Adrenal gland (tissue), 9 donors: ENCODE measurements at regions not wholly inside any gene's neighbourhood (a gene's known extent, or its start where the extent isn't known, plus 50 kb on each side); places are given as distances from the start of the nearest gene placed in this dataset.

Source experiments
- DNase-seq, 7 donors: peaks; one replicate each; pipeline ENCODE4 v3.0.0-alpha.2; 2019 to 2020
- H3K27ac ChIP-seq, 5 donors: fragments of 200-600 bp; sonication (generic) in 4 of 5; 1 replicate in 3 of 5; 2 replicates in 2 of 5; pipeline versions ENCODE4 v1.5.1 to v1.8.0; 2016 to 2020; ENCODE audit warnings: mild to moderate bottlenecking in 1 of 5
- H3K27me3 ChIP-seq: fragments of 200-600 bp; 2 replicates; pipeline ENCODE4 v1.8.0; 2021
- H3K36me3 ChIP-seq, 2 donors: fragments of 200-600 bp; replicated peaks in 1 of 2; 1 replicate in 1 of 2; 2 replicates in 1 of 2; pipeline versions ENCODE4 v1.5.1 to v1.8.0; 2018 to 2022
- H3K4me1 ChIP-seq, 2 donors: fragments of 200-600 bp; replicated peaks in 1 of 2; 1 replicate in 1 of 2; 2 replicates in 1 of 2; pipeline versions ENCODE4 v1.5.1 to v1.8.0; 2018 to 2021
- H3K4me3 ChIP-seq, 4 donors: fragments of 200-600 bp; sonication (generic) in 3 of 4; one replicate each; pipeline ENCODE4 v1.5.1; 2016 to 2018
- H3K9me3 ChIP-seq, 3 donors: fragments of 200-600 bp; sonication (generic) in 1 of 3; replicated peaks in 1 of 3; 1 replicate in 2 of 3; 2 replicates in 1 of 3; pipeline versions ENCODE4 v1.5.1 to v1.8.0; 2016 to 2021
- POLR2A ChIP-seq, 2 donors: fragments of 450-650 bp; IDR thresholded peaks; one replicate each; pipeline ENCODE4 v1.6.1; 2017; ENCODE audit warnings: antibody characterized with exemption in 2 of 2, mild to moderate bottlenecking in 2 of 2, moderate library complexity in 1 of 2
- WGBS, 4 donors: extraction: QIAGEN DNeasy Blood & Tissue Kit in 2 of 4; methylation state at CpG; one replicate each; pipeline versions ENCODE4 v1.1.5 to v1.1.7; 2013 to 2017; 5-methylcytosine and 5-hydroxymethylcytosine counted together
- intact Hi-C, 2 donors: fragments of 100-400 bp; cut with DNase I; formaldehyde crosslinking; loops; one replicate each; pipeline versions ENCODE4 v1.14.1 to v1.15.0; 2022 to 2023
- TF ChIP-seq, protein P1 (sequence below), 6 experiments: fragments of 450-650 bp in 4 of 6; fragments of 200-600 bp in 2 of 6; sonication (generic) in 1 of 6; IDR thresholded peaks; 1 replicate in 5 of 6; 2 replicates in 1 of 6; pipeline versions ENCODE4 v1.5.1 to v1.8.0; 2016 to 2021; ENCODE audit warnings: antibody characterized with exemption in 6 of 6, mild to moderate bottlenecking in 2 of 6, moderate library complexity in 1 of 6
- donor health status: healthy with polysubstance abuse.
- donor health status: Bipolar disorder and iron deficiency.
- donor health status: DM: yes; HTN: yes; CAD: no.
- donor health status: DM: no; HTN: no; CAD: no.
- donor health status: DM: no; HTN: no; CAD: no.

DNA sequence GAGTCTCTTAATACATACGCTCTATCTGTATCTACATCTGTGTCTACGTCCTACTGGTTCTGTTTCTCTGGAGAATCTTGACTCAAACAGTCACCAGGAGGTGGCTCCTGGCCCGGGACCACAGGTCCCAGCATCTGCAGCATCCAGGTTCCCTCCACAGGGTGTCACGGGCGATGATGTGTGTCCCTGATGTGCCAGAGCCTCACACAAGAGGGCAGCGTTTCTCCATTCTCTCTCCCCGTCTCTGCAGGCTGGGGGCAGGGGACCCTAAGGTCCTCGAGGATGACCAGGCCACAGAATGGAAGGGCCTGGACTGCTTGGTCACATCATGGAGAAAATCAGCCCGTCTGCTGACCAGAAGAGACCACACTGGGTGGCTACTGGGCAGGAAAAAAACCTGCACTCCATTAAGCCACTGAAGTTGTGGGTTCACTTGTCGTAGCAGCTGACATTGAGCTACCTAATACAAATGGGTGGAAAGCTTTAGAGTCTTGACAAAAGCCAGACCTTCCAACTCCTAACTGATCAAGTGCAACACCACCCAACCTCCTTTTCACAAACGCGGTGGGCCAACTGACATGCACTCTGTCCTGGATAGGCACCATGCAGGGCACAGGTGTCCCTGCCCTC lies 392.5 kb downstream of the CTTN start:
- H3K4me3 ChIP-seq = no peak overlapping the region
- no peak overlapping the region for H3K27ac ChIP-seq
- no peaks in the 10 kb centered on the region for H3K4me1 ChIP-seq
- H3K9me3 ChIP-seq = peaks cover 0 to 13% (median 0%) of the 10 kb centered on the region in 3 donors
- H3K27me3 ChIP-seq = no peaks in the 10 kb centered on the region
- intact Hi-C loops = no loop called here
- no peak for DNase-seq
- TF ChIP-seq, protein P1, sequence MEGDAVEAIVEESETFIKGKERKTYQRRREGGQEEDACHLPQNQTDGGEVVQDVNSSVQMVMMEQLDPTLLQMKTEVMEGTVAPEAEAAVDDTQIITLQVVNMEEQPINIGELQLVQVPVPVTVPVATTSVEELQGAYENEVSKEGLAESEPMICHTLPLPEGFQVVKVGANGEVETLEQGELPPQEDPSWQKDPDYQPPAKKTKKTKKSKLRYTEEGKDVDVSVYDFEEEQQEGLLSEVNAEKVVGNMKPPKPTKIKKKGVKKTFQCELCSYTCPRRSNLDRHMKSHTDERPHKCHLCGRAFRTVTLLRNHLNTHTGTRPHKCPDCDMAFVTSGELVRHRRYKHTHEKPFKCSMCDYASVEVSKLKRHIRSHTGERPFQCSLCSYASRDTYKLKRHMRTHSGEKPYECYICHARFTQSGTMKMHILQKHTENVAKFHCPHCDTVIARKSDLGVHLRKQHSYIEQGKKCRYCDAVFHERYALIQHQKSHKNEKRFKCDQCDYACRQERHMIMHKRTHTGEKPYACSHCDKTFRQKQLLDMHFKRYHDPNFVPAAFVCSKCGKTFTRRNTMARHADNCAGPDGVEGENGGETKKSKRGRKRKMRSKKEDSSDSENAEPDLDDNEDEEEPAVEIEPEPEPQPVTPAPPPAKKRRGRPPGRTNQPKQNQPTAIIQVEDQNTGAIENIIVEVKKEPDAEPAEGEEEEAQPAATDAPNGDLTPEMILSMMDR (IDR thresholded peaks at IDR 0.05) = no peak
- TF ChIP-seq POLR2A (IDR thresholded peaks at IDR 0.05) = no peak
- WGBS, 4 donors = 78 to 93% (median 81%) methylated on average over 6 to 12 of the region's 12 CpGs
- no peaks in the 10 kb centered on the region for H3K36me3 ChIP-seq

DNA sequence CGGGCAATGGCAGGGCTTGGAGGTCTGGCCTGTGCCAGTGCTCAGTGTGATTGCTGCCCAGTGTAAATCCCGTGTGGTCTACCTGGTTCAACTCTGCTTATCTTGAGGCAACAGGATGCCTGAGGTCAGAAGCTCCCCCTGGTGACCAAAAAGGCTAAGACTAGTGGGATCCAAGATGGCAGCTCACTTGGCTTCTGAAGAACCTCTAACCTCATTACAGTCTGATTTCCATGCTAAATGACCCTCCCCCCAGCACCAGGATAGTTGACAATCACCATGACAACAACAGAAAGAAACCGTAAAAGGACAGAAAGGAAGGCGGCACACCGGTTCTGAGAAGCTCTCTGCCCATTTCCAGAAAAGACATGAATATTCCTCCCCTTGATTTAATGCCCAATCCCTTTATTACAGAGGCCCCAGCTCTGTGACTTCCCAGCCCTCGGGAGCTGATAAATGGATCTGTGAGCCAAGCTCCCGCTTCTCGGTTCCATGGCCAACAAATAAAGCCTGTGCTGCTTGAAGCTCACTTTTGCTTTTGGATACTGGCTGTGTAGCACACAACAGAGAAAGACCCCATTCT lies 398.4 kb downstream of the CTTN start:
- no peaks in the 10 kb centered on the region for H3K27me3 ChIP-seq
- no peak for DNase-seq
- no peaks in the 10 kb centered on the region for H3K36me3 ChIP-seq
- peaks cover 0 to 13% (median 0%) of the 10 kb centered on the region in 3 donors for H3K9me3 ChIP-seq
- intact Hi-C loops = no loop called here
- TF ChIP-seq, protein P1 (IDR thresholded peaks at IDR 0.05) = no peak
- TF ChIP-seq POLR2A (IDR thresholded peaks at IDR 0.05) = no peak
- H3K27ac ChIP-seq = no peak overlapping the region
- no peaks in the 10 kb centered on the region for H3K4me1 ChIP-seq
- H3K4me3 ChIP-seq = no peak overlapping the region
- WGBS, 4 donors = 81 to 88% (median 85%) methylated on average over 8 of the region's 8 CpGs

DNA sequence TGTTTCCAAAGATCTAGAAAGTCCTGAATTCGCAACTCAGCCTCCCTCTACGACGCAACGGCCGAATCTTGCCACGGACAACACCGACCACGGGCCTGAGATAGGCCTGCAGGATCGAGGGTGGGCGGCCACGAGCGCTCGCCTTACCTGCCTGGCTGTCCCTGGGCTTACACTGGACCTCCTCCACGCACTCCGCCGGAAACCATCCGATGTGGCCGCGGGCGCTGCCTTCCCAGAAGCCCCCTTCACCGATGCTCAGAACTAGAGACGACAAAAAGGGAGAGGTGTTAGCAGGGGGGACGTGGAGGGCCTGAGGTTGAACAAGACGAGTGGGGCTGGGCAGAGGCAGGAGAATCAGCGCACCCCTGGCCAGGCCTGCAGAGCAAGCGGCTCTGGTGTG lies 400.0 kb downstream of the CTTN start:
- Histone ChIP-seq H3K36me3 (no peaks in the 10 kb centered on the region), H3K9me3 (peaks cover 0 to 6% (median 0%) of the 10 kb centered on the region in 3 donors), H3K27ac (no peak overlapping the region), H3K4me1 (no peaks in the 10 kb centered on the region), H3K27me3 (no peaks in the 10 kb centered on the region), H3K4me3 (no peak overlapping the region)
- TF ChIP-seq, protein P1 (IDR thresholded peaks at IDR 0.05) = no peak
- TF ChIP-seq POLR2A (IDR thresholded peaks at IDR 0.05) = no peak
- no peak for DNase-seq
- 91 to 95% (median 94%) methylated on average over 25 to 26 of the region's 26 CpGs for WGBS, 4 donors
- intact Hi-C loops = no loop called here

DNA sequence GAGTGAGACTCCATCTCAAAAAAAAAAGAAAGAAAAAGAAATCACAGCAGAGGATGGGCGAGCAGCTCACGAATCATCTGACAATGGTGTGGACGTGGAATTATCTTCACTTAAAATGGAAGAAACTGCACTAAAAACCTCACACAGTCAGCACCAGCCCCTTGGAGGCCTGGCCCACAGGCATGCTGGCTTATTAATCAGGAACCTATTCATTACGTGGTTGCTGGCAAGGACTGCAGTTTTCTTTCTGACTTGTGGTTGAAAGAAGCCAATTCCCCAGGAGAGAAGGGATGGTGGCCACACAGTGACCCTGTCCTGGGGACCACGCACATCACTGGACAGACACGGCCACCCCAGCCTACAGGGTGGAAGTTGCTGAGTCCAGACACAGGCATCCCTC lies 401.1 kb downstream of the CTTN start:
- 64 to 79% (median 68%) methylated on average over 4 to 6 of the region's 6 CpGs for WGBS, 4 donors
- Histone ChIP-seq H3K4me1 (no peaks in the 10 kb centered on the region), H3K9me3 (no peaks in the 10 kb centered on the region), H3K36me3 (no peaks in the 10 kb centered on the region), H3K27me3 (no peaks in the 10 kb centered on the region), H3K27ac (no peak overlapping the region), H3K4me3 (no peak overlapping the region)
- DNase-seq = no peak
- intact Hi-C loops = no loop called here
- TF ChIP-seq, protein P1 (IDR thresholded peaks at IDR 0.05) = no peak
- no peak for TF ChIP-seq POLR2A (IDR thresholded peaks at IDR 0.05)
